Renal pelvis (tissue), 1 donor: ENCODE measurements at regions not wholly inside any gene's neighbourhood (a gene's known extent, or its start where the extent isn't known, plus 50 kb on each side); places are given as distances from the start of the nearest gene placed in this dataset.
A peak's percentile ranks its signal among the peaks of the same experiment; 100 is the strongest.
"Not testable (repeated sequence)": the region's sequence is repeated elsewhere in the genome, so short reads cannot be mapped to it uniquely, and the experiment has no call there.

Experiments used
- DNase-seq: peaks from one replicate; pipeline ENCODE4 v3.0.0-alpha.2; 2013

GRCh38 chr3:73120710-73121109 lies 59.3 kb downstream of the EBLN2 start:
- DNase-seq, result no peak

- DNase-seq, result no peak
Measured at GRCh38 chr3:73121669-73122331, 60.3 kb downstream of the EBLN2 start.

GRCh38 chr3:73134034-73134433 lies 72.6 kb downstream of the EBLN2 start:
- DNase-seq, result no peak

GRCh38 chr3:73136941-73137340 lies 75.5 kb downstream of the EBLN2 start:
- DNase-seq, result no peak

GRCh38 chr3:73137736-73138403 lies 76.4 kb downstream of the EBLN2 start:
- DNase-seq, result no peak

- DNase-seq, result no peak
Measured at GRCh38 chr3:73140772-73141442, 79.4 kb downstream of the EBLN2 start.

- no peak for DNase-seq
Measured at GRCh38 chr3:73141525-73141924, 80.1 kb downstream of the EBLN2 start.

GRCh38 chr3:73143401-73143800 lies 81.9 kb downstream of the EBLN2 start:
- no peak for DNase-seq

- peak; percentile 23 for DNase-seq
Measured at GRCh38 chr3:73143821-73144237, 82.4 kb downstream of the EBLN2 start.

- no peak for DNase-seq
Measured at GRCh38 chr3:73144276-73144675, 82.8 kb downstream of the EBLN2 start.

GRCh38 chr3:73144828-73145227 lies 83.4 kb downstream of the EBLN2 start:
- DNase-seq, result no peak

GRCh38 chr3:73147479-73147878 lies 86.0 kb downstream of the EBLN2 start:
- DNase-seq, result not testable (repeated sequence)

GRCh38 chr3:73148206-73148605 lies 86.7 kb downstream of the EBLN2 start:
- DNase-seq, result no peak

GRCh38 chr3:73148682-73149081 lies 87.2 kb downstream of the EBLN2 start:
- no peak for DNase-seq

- DNase-seq, result no peak
Measured at GRCh38 chr3:73150369-73151130, 89.1 kb downstream of the EBLN2 start.

GRCh38 chr3:73152571-73152970 lies 91.1 kb downstream of the EBLN2 start:
- DNase-seq, result not testable (repeated sequence)

GRCh38 chr3:73153057-73153456 lies 91.6 kb downstream of the EBLN2 start:
- DNase-seq, result not testable (repeated sequence)

GRCh38 chr3:73154261-73154660 lies 92.8 kb downstream of the EBLN2 start:
- DNase-seq, result not testable (repeated sequence)

GRCh38 chr3:73155441-73155840 lies 94.0 kb downstream of the EBLN2 start:
- DNase-seq, result not testable (repeated sequence)

- DNase-seq, result no peak
Measured at GRCh38 chr3:73164622-73165021, 103.2 kb downstream of the EBLN2 start.

- DNase-seq, result no peak
Measured at GRCh38 chr3:73175698-73176097, 114.2 kb downstream of the EBLN2 start.

- no peak for DNase-seq
Measured at GRCh38 chr3:73176941-73177340, 115.5 kb downstream of the EBLN2 start.
